Adrenal gland (tissue), 9 donors: ENCODE measurements at regions not wholly inside any gene's neighbourhood (a gene's known extent, or its start where the extent isn't known, plus 50 kb on each side); places are given as distances from the start of the nearest gene placed in this dataset.

Experiments used
- DNase-seq, 7 donors: peaks; one replicate each; pipeline ENCODE4 v3.0.0-alpha.2; 2019 to 2020
- H3K27ac ChIP-seq, 5 donors: fragments of 200-600 bp; sonication (generic) in 4 of 5; 1 replicate in 3 of 5; 2 replicates in 2 of 5; pipeline versions ENCODE4 v1.5.1 to v1.8.0; 2016 to 2020; ENCODE audit warnings: mild to moderate bottlenecking in 1 of 5
- H3K27me3 ChIP-seq: fragments of 200-600 bp; 2 replicates; pipeline ENCODE4 v1.8.0; 2021
- H3K36me3 ChIP-seq, 2 donors: fragments of 200-600 bp; replicated peaks in 1 of 2; 1 replicate in 1 of 2; 2 replicates in 1 of 2; pipeline versions ENCODE4 v1.5.1 to v1.8.0; 2018 to 2022
- H3K4me1 ChIP-seq, 2 donors: fragments of 200-600 bp; replicated peaks in 1 of 2; 1 replicate in 1 of 2; 2 replicates in 1 of 2; pipeline versions ENCODE4 v1.5.1 to v1.8.0; 2018 to 2021
- H3K4me3 ChIP-seq, 4 donors: fragments of 200-600 bp; sonication (generic) in 3 of 4; one replicate each; pipeline ENCODE4 v1.5.1; 2016 to 2018
- H3K9me3 ChIP-seq, 3 donors: fragments of 200-600 bp; sonication (generic) in 1 of 3; replicated peaks in 1 of 3; 1 replicate in 2 of 3; 2 replicates in 1 of 3; pipeline versions ENCODE4 v1.5.1 to v1.8.0; 2016 to 2021
- CTCF ChIP-seq, 6 experiments: fragments of 450-650 bp in 4 of 6; fragments of 200-600 bp in 2 of 6; sonication (generic) in 1 of 6; IDR thresholded peaks; 1 replicate in 5 of 6; 2 replicates in 1 of 6; pipeline versions ENCODE4 v1.5.1 to v1.8.0; 2016 to 2021; ENCODE audit warnings: antibody characterized with exemption in 6 of 6, mild to moderate bottlenecking in 2 of 6, moderate library complexity in 1 of 6
- POLR2A ChIP-seq, 2 donors: fragments of 450-650 bp; IDR thresholded peaks; one replicate each; pipeline ENCODE4 v1.6.1; 2017; ENCODE audit warnings: antibody characterized with exemption in 2 of 2, mild to moderate bottlenecking in 2 of 2, moderate library complexity in 1 of 2
- WGBS, 4 donors: extraction: QIAGEN DNeasy Blood & Tissue Kit in 2 of 4; methylation state at CpG; one replicate each; pipeline versions ENCODE4 v1.1.5 to v1.1.7; 2013 to 2017; 5-methylcytosine and 5-hydroxymethylcytosine counted together
- intact Hi-C, 2 donors: fragments of 100-400 bp; cut with DNase I; formaldehyde crosslinking; loops; one replicate each; pipeline versions ENCODE4 v1.14.1 to v1.15.0; 2022 to 2023
- donor health status: healthy with polysubstance abuse.
- donor health status: Bipolar disorder and iron deficiency.
- donor health status: DM: yes; HTN: yes; CAD: no.
- donor health status: DM: no; HTN: no; CAD: no.
- donor health status: DM: no; HTN: no; CAD: no.

- Histone ChIP-seq H3K4me3 (no peak overlapping the region), H3K36me3 (no peaks in the 10 kb centered on the region), H3K9me3 (no peaks in the 10 kb centered on the region), H3K27me3 (no peaks in the 10 kb centered on the region), H3K27ac (no peak overlapping the region), H3K4me1 (no peaks in the 10 kb centered on the region)
- 49 to 60% (median 56%) methylated on average over 4 of the region's 4 CpGs for WGBS, 4 donors
- no peak for DNase-seq
- intact Hi-C loops, result no loop called here
- TF ChIP-seq CTCF (IDR thresholded peaks at IDR 0.05) (no peak), POLR2A (IDR thresholded peaks at IDR 0.05) (no peak)
Observed at GRCh38 chr2:6474161-6475140, 391.3 kb downstream of the CMPK2 start.

GRCh38 chr2:6475155-6475940 is 390.4 kb downstream of the CMPK2 start:
- Histone ChIP-seq H3K9me3 (no peaks in the 10 kb centered on the region), H3K4me1 (no peaks in the 10 kb centered on the region), H3K27ac (no peak overlapping the region), H3K36me3 (no peaks in the 10 kb centered on the region), H3K4me3 (no peak overlapping the region), H3K27me3 (no peaks in the 10 kb centered on the region)
- no peak for TF ChIP-seq POLR2A (IDR thresholded peaks at IDR 0.05)
- no peak for TF ChIP-seq CTCF (IDR thresholded peaks at IDR 0.05)
- 57 to 62% (median 61%) methylated on average over 4 of the region's 4 CpGs for WGBS, 4 donors
- intact Hi-C loops, result no loop called here
- no peak for DNase-seq

GRCh38 chr2:6480514-6480913 is 385.2 kb downstream of the CMPK2 start:
- no peak for TF ChIP-seq POLR2A (IDR thresholded peaks at IDR 0.05)
- no peak for TF ChIP-seq CTCF (IDR thresholded peaks at IDR 0.05)
- no peaks in the 10 kb centered on the region for H3K4me1 ChIP-seq
- no peak overlapping the region for H3K4me3 ChIP-seq
- no peaks in the 10 kb centered on the region for H3K9me3 ChIP-seq
- WGBS, 4 donors, result 77 to 91% (median 84%) methylated on average over 3 to 4 of the region's 4 CpGs
- H3K27me3 ChIP-seq, result no peaks in the 10 kb centered on the region
- DNase-seq, result no peak
- intact Hi-C loops, result no loop called here
- no peak overlapping the region for H3K27ac ChIP-seq
- no peaks in the 10 kb centered on the region for H3K36me3 ChIP-seq

GRCh38 chr2:6482256-6482655 is 383.5 kb downstream of the CMPK2 start:
- Histone ChIP-seq H3K4me1 (no peaks in the 10 kb centered on the region), H3K4me3 (no peak overlapping the region), H3K36me3 (no peaks in the 10 kb centered on the region), H3K9me3 (no peaks in the 10 kb centered on the region), H3K27me3 (no peaks in the 10 kb centered on the region), H3K27ac (no peak overlapping the region)
- no peak for DNase-seq
- TF ChIP-seq POLR2A (IDR thresholded peaks at IDR 0.05), result no peak
- TF ChIP-seq CTCF (IDR thresholded peaks at IDR 0.05), result no peak
- 55 to 61% (median 57%) methylated on average over 4 of the region's 4 CpGs for WGBS, 4 donors
- intact Hi-C loops, result no loop called here
